ENCODE measurements at regions not wholly inside any gene's neighbourhood (a gene's known extent, or its start where the extent isn't known, plus 50 kb on each side); places are given as distances from the start of the nearest gene placed in this dataset.
"Not testable (repeated sequence)": the region's sequence is repeated elsewhere in the genome, so short reads cannot be mapped to it uniquely, and the experiment has no call there.

GRCh38 chr2:7649461-7650228, 732.4 kb downstream of the RNF144A start:
- no peak for DNase-seq

- no peak for DNase-seq
Observed at GRCh38 chr2:7653617-7654016, 736.4 kb downstream of the RNF144A start.

GRCh38 chr2:7655629-7656028, 738.4 kb downstream of the RNF144A start:
- DNase-seq, result no peak

- DNase-seq, result not testable (repeated sequence)
Observed at GRCh38 chr2:7657526-7657925, 740.3 kb downstream of the RNF144A start.

- no peak for DNase-seq
Observed at GRCh38 chr2:7658486-7658885, 741.3 kb downstream of the RNF144A start.

- no peak for DNase-seq
Observed at GRCh38 chr2:7660816-7661215, 743.6 kb downstream of the RNF144A start.

- no peak for DNase-seq
Observed at GRCh38 chr2:7661502-7661901, 744.3 kb downstream of the RNF144A start.

- no peak for DNase-seq
Observed at GRCh38 chr2:7665880-7666279, 748.7 kb downstream of the RNF144A start.

- DNase-seq, result no peak
Observed at GRCh38 chr2:7666596-7667259, 749.5 kb downstream of the RNF144A start.

- DNase-seq, result no peak
Observed at GRCh38 chr2:7667260-7667757, 750.1 kb downstream of the RNF144A start.

- no peak for DNase-seq
Observed at GRCh38 chr2:7670905-7671641, 753.9 kb downstream of the RNF144A start.

- DNase-seq, result peak; percentile 78
Observed at GRCh38 chr2:7672027-7672684, 754.9 kb downstream of the RNF144A start.

GRCh38 chr2:7672685-7673071, 755.5 kb downstream of the RNF144A start:
- DNase-seq, result peak; percentile 37

- DNase-seq, result no peak
Observed at GRCh38 chr2:7673101-7673500, 755.9 kb downstream of the RNF144A start.

GRCh38 chr2:7673853-7674252, 756.6 kb downstream of the RNF144A start:
- no peak for DNase-seq

GRCh38 chr2:7674606-7675005, 757.4 kb downstream of the RNF144A start:
- DNase-seq, result no peak

GRCh38 chr2:7676714-7677113, 759.5 kb downstream of the RNF144A start:
- no peak for DNase-seq

GRCh38 chr2:7681881-7682461, 764.8 kb downstream of the RNF144A start:
- no peak for DNase-seq

GRCh38 chr2:7683196-7683595, 766.0 kb downstream of the RNF144A start:
- DNase-seq, result no peak

- DNase-seq, result no peak
Observed at GRCh38 chr2:7683708-7684107, 766.5 kb downstream of the RNF144A start.

GRCh38 chr2:7685342-7686015, 768.3 kb downstream of the RNF144A start:
- no peak for DNase-seq

GRCh38 chr2:7686016-7686385, 768.8 kb downstream of the RNF144A start:
- no peak for DNase-seq
